AG09309 (cell line): ENCODE measurements at regions not wholly inside any gene's neighbourhood (a gene's known extent, or its start where the extent isn't known, plus 50 kb on each side); places are given as distances from the start of the nearest gene placed in this dataset.

Experiments
- DNase-seq: peaks from one replicate; pipeline ENCODE4 v3.0.0-alpha.2; 2010; ENCODE audit warnings: low read depth
- H3K4me3 ChIP-seq: 2 replicates; pipeline ENCODE4 v1.5.1; 2011; ENCODE audit warnings: mild to moderate bottlenecking, low read depth, low read length, moderate library complexity; ENCODE audit not compliant: control insufficient read depth
- TF ChIP-seq, protein P1 (sequence below): IDR thresholded peaks from 2 replicates; pipeline ENCODE4 v1.5.1; 2011; ENCODE audit warnings: mild to moderate bottlenecking, low read depth, low read length, inconsistent platforms; ENCODE audit not compliant: insufficient read depth, control insufficient read depth; ENCODE audit errors: missing control alignments

DNA sequence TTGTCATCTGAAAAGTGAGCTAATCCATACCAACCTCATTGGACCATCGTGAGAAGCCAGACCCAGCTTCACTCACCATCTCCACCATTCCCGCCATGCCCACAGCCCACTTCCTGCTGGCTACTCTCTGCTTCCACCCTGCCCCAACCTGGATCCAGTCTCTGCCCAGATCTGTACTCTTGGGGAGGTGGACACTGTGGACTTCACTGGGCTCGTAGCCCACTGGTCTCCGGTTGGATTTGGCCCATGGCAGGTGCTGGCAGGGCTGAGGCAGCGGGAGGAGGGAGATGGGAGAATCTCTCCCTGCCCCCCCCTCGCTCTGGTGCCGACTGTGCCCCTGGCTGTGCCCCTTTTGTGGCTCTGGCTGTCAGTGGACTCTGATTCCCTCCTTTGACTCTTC, 193.8 kb downstream of the ABHD5 start:
- TF ChIP-seq, protein P1, sequence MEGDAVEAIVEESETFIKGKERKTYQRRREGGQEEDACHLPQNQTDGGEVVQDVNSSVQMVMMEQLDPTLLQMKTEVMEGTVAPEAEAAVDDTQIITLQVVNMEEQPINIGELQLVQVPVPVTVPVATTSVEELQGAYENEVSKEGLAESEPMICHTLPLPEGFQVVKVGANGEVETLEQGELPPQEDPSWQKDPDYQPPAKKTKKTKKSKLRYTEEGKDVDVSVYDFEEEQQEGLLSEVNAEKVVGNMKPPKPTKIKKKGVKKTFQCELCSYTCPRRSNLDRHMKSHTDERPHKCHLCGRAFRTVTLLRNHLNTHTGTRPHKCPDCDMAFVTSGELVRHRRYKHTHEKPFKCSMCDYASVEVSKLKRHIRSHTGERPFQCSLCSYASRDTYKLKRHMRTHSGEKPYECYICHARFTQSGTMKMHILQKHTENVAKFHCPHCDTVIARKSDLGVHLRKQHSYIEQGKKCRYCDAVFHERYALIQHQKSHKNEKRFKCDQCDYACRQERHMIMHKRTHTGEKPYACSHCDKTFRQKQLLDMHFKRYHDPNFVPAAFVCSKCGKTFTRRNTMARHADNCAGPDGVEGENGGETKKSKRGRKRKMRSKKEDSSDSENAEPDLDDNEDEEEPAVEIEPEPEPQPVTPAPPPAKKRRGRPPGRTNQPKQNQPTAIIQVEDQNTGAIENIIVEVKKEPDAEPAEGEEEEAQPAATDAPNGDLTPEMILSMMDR = no peak

DNA sequence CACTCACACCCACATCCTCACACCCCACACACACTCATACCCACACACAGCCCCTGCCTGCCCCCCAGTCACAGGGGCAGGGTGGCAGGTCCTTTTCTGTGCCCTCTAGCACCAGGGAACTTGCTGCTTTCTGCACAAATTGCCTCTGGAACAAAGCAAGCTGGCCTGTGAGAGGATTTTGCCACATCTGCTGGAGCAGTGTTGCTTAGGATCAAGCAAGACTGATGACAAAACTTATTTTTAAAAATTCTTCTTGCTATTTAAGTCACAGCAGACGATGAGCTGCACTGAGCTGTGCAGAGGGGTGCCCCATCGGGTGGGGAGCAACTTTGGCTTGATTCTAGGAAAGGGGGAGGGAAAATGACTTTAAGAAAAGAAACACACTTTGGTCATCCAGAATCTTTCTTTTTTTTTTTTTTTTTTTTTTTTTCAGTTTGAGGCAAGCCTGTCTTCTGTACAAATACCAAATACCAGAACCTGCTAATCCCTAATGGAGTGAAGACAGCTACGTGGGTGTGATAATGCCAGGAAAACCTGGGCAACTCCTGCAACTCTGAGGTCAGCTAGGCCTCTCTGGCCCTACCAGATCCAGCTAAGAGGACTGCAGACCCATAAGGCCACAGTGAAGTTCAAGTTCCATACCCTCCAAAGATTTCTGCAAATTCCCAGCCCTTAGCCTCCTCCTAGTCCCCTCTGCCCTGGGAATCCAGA, 195.3 kb downstream of the ABHD5 start:
- DNase-seq = no peak
- TF ChIP-seq, protein P1 = no peak
- no peak overlapping the region for H3K4me3 ChIP-seq

More for the DNA sequence above, 193.8 kb downstream of the ABHD5 start:
- no peak for DNase-seq
- H3K4me3 ChIP-seq = no peak overlapping the region

DNA sequence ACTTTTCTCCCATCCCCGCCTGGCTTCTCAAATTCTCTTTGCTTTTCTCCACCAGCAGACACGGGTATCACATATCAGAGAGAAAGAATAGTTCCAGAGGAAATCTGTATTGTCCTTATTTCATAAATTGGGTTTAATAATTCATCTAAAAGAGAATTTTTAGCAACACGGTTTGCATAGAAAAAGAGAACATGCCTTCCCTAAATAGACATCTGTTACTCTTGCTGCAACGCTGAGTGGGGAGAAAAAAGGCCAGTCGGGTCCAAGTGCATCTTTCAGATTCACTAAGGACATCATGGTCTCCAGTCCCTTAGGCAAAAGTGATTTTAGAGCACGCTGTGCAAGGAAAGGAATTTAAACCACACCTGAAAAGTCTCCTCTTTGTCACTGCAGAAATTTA, 201.3 kb downstream of the ABHD5 start:
- DNase-seq = no peak
- TF ChIP-seq, protein P1 = no peak
- H3K4me3 ChIP-seq = no peak overlapping the region

DNA sequence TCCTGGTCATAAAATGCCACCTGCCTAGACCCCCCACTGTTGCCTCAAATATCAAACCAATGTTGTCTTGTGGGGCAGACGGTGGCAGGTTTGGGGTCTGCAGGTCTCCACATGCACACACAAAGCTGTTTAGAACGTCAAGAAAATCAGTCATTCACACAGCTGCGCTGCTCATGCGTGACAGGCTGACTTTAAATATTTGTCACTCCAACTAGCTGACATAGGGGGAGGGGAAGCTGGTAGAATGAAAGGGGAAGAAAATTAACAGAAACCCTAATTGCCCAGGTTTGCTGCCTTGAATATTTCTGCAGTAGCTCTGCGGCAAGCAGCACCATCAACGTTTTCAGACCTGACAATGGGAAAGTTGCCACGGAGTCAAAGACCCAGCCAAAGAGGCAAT, 201.8 kb downstream of the ABHD5 start:
- TF ChIP-seq, protein P1 = no peak
- DNase-seq = no peak
- H3K4me3 ChIP-seq = no peak overlapping the region

DNA sequence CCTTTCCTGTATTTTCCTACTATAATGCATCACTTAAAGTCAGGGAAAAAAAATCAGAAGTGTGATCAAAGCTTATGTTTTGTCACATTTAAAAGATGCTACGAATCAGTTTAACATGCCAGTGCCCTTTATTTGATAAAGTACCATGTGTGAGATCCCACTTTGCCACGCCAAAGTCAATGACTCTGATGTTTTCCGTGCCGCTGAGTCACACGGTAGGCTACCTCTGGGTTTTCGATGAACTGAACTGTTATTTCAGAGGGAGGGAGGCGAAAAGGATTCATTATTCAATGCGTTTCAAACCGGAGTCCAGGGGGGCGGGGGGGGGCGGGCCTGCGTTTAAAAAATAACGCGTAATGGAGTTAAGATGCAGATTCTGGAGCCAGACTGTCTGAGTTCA, 203.0 kb downstream of the ABHD5 start:
- peak overlapping the region; percentile 50 for H3K4me3 ChIP-seq
- DNase-seq = no peak
- TF ChIP-seq, protein P1 = no peak

DNA sequence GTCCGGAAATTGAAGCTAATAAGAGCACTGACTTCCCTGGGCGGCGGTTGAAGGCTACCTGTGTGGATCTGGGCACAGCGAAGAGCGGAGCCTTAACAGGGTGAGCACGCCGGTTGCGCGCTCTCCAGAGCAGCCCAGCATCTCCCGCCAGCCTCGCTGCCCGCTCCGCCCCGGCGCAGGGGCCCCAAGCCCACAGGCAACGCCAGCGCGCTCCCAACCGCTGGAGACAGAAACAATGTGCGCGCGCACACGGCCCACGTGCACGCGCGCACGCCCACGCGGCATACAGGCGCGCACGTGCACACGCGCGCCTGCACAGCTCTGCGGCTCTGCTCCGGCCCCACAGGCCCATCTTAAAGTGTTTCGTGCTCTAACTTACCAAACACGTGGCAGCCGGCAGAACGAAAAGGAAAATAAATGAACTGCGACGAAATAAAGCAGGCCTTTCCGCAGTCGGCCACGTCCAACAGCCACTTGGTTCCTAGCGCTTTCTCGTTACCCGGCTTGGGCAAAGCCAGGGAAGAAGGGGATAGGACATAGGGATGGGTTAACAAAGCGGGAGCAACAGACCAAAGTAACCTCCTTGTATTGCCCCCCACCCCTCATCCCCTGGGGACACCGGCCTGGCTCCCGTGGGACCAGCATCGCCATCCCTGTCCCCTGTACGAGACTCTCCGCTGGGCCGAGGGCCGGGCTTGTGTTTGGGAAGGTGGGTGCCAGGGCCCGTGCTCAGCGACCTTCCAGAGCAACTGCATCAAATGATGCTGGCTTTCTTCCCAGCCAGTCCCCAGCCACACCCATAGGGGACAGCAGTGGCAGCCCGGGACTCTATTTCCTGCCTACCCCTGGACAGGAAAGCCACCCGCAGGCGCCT, 203.7 kb downstream of the ABHD5 start:
- peak overlapping the region; percentile 50 for H3K4me3 ChIP-seq
- TF ChIP-seq, protein P1 = no peak
- DNase-seq = peak; percentile 16
